ENCODE measurements at regions not wholly inside any gene's neighbourhood (a gene's known extent, or its start where the extent isn't known, plus 50 kb on each side); places are given as distances from the start of the nearest gene placed in this dataset.

- no peak for TF ChIP-seq AFF4 (CRISPR knock-in tag; IDR thresholded peaks at IDR 0.05; ENCODE audit: borderline replicate concordance)
- TF ChIP-seq ZNF396 (CRISPR knock-in tag; IDR thresholded peaks at IDR 0.05; ENCODE audit: borderline replicate concordance) = no peak
- TF ChIP-seq, protein P1, sequence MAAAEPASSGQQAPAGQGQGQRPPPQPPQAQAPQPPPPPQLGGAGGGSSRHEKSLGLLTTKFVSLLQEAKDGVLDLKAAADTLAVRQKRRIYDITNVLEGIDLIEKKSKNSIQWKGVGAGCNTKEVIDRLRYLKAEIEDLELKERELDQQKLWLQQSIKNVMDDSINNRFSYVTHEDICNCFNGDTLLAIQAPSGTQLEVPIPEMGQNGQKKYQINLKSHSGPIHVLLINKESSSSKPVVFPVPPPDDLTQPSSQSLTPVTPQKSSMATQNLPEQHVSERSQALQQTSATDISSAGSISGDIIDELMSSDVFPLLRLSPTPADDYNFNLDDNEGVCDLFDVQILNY (CRISPR knock-in tag; IDR thresholded peaks at IDR 0.05) = no peak
These were observed 1320.5 kb downstream of the UQCRFS1 start (continued) for GRCh38 chr19:27892500-27892899.

DNA sequence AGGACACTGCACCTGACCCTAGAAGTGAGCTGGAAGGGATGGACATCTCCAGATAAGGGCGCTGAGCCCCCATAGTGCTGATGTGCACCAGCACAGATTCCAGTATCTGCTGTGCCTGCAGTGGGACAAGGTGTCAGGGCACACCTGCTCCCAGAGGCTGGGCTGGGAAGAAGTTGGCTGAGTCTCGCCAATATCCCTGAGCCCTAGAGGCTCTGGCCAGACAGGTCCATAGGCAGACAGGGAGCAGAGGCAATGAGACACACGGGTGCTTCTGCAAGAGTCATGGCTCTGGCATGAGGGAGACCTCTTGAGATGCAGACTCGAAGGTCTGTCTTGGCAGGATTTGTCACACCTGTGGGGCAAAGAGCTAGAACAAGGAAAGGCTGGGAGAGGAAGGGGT, 1321.5 kb downstream of the UQCRFS1 start:
- Mint-ChIP-seq H3K27me3 (ENCODE audit: low read depth) (peaks cover 16% of the 10 kb centered on the region), H3K4me3 (no peak overlapping the region), H3K36me3 (peaks cover 80% of the 10 kb centered on the region), H3K27ac (no peak overlapping the region), H3K4me1 (no peaks in the 10 kb centered on the region), H3K9me3 (peaks cover 81% of the 10 kb centered on the region)
- DNase-seq (ENCODE audit: low spot score) (no peak), ATAC-seq (no peak)
- no peak for TF ChIP-seq NR1H2 (CRISPR knock-in tag; IDR thresholded peaks at IDR 0.05)
- TF ChIP-seq CREM (CRISPR knock-in tag; IDR thresholded peaks at IDR 0.05) = no peak
- TF ChIP-seq IRF1 (CRISPR knock-in tag; IDR thresholded peaks at IDR 0.05) = no peak
- no peak for TF ChIP-seq ZNF263 (CRISPR knock-in tag; IDR thresholded peaks at IDR 0.05; ENCODE audit: low read depth)
- no peak for TF ChIP-seq ZNF138 (CRISPR knock-in tag; conservative IDR thresholded peaks at IDR 0.05)
- TF ChIP-seq, protein P2, sequence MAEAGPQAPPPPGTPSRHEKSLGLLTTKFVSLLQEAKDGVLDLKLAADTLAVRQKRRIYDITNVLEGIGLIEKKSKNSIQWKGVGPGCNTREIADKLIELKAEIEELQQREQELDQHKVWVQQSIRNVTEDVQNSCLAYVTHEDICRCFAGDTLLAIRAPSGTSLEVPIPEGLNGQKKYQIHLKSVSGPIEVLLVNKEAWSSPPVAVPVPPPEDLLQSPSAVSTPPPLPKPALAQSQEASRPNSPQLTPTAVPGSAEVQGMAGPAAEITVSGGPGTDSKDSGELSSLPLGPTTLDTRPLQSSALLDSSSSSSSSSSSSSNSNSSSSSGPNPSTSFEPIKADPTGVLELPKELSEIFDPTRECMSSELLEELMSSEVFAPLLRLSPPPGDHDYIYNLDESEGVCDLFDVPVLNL (CRISPR knock-in tag; IDR thresholded peaks at IDR 0.05; ENCODE audit: borderline replicate concordance, low read depth) = no peak
- TF ChIP-seq PREB (CRISPR knock-in tag; IDR thresholded peaks at IDR 0.05; ENCODE audit: borderline replicate concordance) = no peak
- no peak for TF ChIP-seq CBFB (CRISPR knock-in tag; IDR thresholded peaks at IDR 0.05; ENCODE audit: low read depth)
- POLR2A ChIA-PET = no interaction called here
- CTCF ChIA-PET = no interaction called here

- peaks cover 81% of the 10 kb centered on the region for H3K36me3 Mint-ChIP-seq
- H3K9me3 Mint-ChIP-seq = peaks cover 85% of the 10 kb centered on the region
- POLR2A ChIA-PET = no interaction called here
- TF ChIP-seq AFF4 (CRISPR knock-in tag; IDR thresholded peaks at IDR 0.05; ENCODE audit: borderline replicate concordance) (no peak), TEAD4 (CRISPR knock-in tag; IDR thresholded peaks at IDR 0.05) (no peak), GTF2I (CRISPR knock-in tag; conservative IDR thresholded peaks at IDR 0.05) (no peak), NFYB (CRISPR knock-in tag; conservative IDR thresholded peaks at IDR 0.05; ENCODE audit: low read depth) (no peak), KAT7 (CRISPR knock-in tag; IDR thresholded peaks at IDR 0.05; ENCODE audit: borderline replicate concordance) (no peak), SOX15 (CRISPR knock-in tag; IDR thresholded peaks at IDR 0.05) (no peak), TCF7 (CRISPR knock-in tag; IDR thresholded peaks at IDR 0.05; ENCODE audit: low read depth) (no peak), ATF1 (CRISPR knock-in tag; IDR thresholded peaks at IDR 0.05) (no peak), ETV6 (CRISPR knock-in tag; IDR thresholded peaks at IDR 0.05) (no peak), SP1 (CRISPR knock-in tag; conservative IDR thresholded peaks at IDR 0.05) (no peak)
- TF ChIP-seq, protein P3, sequence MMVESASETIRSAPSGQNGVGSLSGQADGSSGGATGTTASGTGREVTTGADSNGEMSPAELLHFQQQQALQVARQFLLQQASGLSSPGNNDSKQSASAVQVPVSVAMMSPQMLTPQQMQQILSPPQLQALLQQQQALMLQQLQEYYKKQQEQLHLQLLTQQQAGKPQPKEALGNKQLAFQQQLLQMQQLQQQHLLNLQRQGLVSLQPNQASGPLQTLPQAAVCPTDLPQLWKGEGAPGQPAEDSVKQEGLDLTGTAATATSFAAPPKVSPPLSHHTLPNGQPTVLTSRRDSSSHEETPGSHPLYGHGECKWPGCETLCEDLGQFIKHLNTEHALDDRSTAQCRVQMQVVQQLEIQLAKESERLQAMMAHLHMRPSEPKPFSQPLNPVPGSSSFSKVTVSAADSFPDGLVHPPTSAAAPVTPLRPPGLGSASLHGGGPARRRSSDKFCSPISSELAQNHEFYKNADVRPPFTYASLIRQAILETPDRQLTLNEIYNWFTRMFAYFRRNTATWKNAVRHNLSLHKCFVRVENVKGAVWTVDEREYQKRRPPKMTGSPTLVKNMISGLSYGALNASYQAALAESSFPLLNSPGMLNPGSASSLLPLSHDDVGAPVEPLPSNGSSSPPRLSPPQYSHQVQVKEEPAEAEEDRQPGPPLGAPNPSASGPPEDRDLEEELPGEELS (CRISPR knock-in tag; IDR thresholded peaks at IDR 0.05) = no peak
These were observed 1322.3 kb downstream of the UQCRFS1 start for GRCh38 chr19:27890696-27891095.

More at GRCh38 chr19:27890696-27891095, 1322.3 kb downstream of the UQCRFS1 start:
- no peak for DNase-seq (ENCODE audit: low spot score)
- peaks cover 16% of the 10 kb centered on the region for H3K27me3 Mint-ChIP-seq (ENCODE audit: low read depth)
- CTCF ChIA-PET = no interaction called here
- no peak overlapping the region for H3K4me3 Mint-ChIP-seq
- no peak for ATAC-seq
- H3K4me1 Mint-ChIP-seq = no peaks in the 10 kb centered on the region
- no peak overlapping the region for H3K27ac Mint-ChIP-seq

All from WTC11 (cell line).